H1 (cell line): ENCODE measurements at regions not wholly inside any gene's neighbourhood (a gene's known extent, or its start where the extent isn't known, plus 50 kb on each side); places are given as distances from the start of the nearest gene placed in this dataset.

Experiments used
- CTCF ChIA-PET: fragments of 300-600 bp; sonication (Branson Sonifier 250); formaldehyde crosslinking; loops from one replicate; lab custom pipeline; 2021; ENCODE audit not compliant: partially characterized antibody; lab: Charles Lee
- POLR2A ChIA-PET: fragments of 300-600 bp; sonication (Branson Sonifier 250); formaldehyde crosslinking; loops from one replicate; lab custom pipeline; 2021; ENCODE audit warnings: inconsistent platforms; ENCODE audit not compliant: partially characterized antibody; lab: Charles Lee
- DNase-seq, 2 experiments: peaks; one replicate each; pipeline versions ENCODE4 v3.0.0 to v3.0.0-alpha.2; 2010 to 2022; ENCODE audit warnings: low spot score in 2 of 2, low read depth in 1 of 2, mixed read lengths in 1 of 2
- FAIRE-seq: peaks from 2 replicates; lab custom pipeline; 2011; peaks lifted over from hg19 to GRCh38; lab: Jason Lieb, UNC
- H2AFZ ChIP-seq: 2 replicates; pipeline ENCODE4 v1.8.1; 2012; ENCODE audit warnings: low read length, inconsistent platforms
- H2AK5ac ChIP-seq: 2 replicates; pipeline ENCODE4 v1.6.1; 2013; ENCODE audit warnings: low read depth, low read length
- H2BK120ac ChIP-seq: replicated peaks from 2 replicates; pipeline ENCODE3; 2013; ENCODE audit warnings: low read depth, low read length, inconsistent platforms
- H2BK12ac ChIP-seq: 2 replicates; pipeline ENCODE4 v1.6.1; 2013; ENCODE audit warnings: low read depth, low read length
- H2BK15ac ChIP-seq: 2 replicates; pipeline ENCODE4 v1.6.1; 2013; ENCODE audit warnings: low read length
- H2BK20ac ChIP-seq: 2 replicates; pipeline ENCODE4 v1.6.1; 2013; ENCODE audit warnings: low read length
- H2BK5ac ChIP-seq: 2 replicates; pipeline ENCODE4 v1.6.1; 2013; ENCODE audit warnings: low read depth, low read length
- H3K14ac ChIP-seq: 2 replicates; pipeline ENCODE4 v1.6.1; 2013; ENCODE audit warnings: inconsistent platforms; ENCODE audit not compliant: insufficient read length
- H3K18ac ChIP-seq: 2 replicates; pipeline ENCODE4 v1.6.1; 2013; ENCODE audit warnings: low read length; ENCODE audit errors: extremely low read depth
- H3K23ac ChIP-seq: 2 replicates; pipeline ENCODE4 v1.6.1; 2013; ENCODE audit warnings: inconsistent platforms; ENCODE audit not compliant: insufficient read length
- H3K23me2 ChIP-seq: 2 replicates; pipeline ENCODE4 v1.6.1; 2013; ENCODE audit warnings: low read depth, low read length
- H3K27ac ChIP-seq: 2 replicates; pipeline ENCODE4 v1.6.1; 2011; ENCODE audit warnings: low read depth, low read length, inconsistent platforms
- H3K27me3 ChIP-seq, 4 experiments: replicated peaks in 1 of 4; 1 replicate in 1 of 4; 2 replicates in 3 of 4; pipeline versions ENCODE4 v1.6.1 to v1.8.1; 2011 to 2013; ENCODE audit warnings: low read length in 3 of 4, mild to moderate bottlenecking in 3 of 4, inconsistent platforms in 2 of 4, mixed read lengths in 2 of 4, moderate library complexity in 1 of 4; ENCODE audit not compliant: control insufficient read depth in 3 of 4, insufficient read depth in 3 of 4; ENCODE audit errors: extremely low read depth in 1 of 4
- H3K36me3 ChIP-seq, 4 experiments: 2 replicates each; pipeline versions ENCODE4 v1.6.1 to v1.8.1; 2011 to 2013; ENCODE audit warnings: mild to moderate bottlenecking in 4 of 4, low read length in 3 of 4, moderate library complexity in 2 of 4, control low read depth in 1 of 4, inconsistent platforms in 1 of 4; ENCODE audit not compliant: insufficient read depth in 4 of 4, control insufficient read depth in 2 of 4
- H3K4ac ChIP-seq: replicated peaks from 2 replicates; pipeline ENCODE3; 2013; ENCODE audit warnings: low read length, low read depth, mixed read lengths, inconsistent platforms; ENCODE audit not compliant: insufficient read length
- H3K4me1 ChIP-seq, 4 experiments: replicated peaks in 1 of 4; 1 replicate in 1 of 4; 2 replicates in 3 of 4; pipeline versions ENCODE4 v1.6.1 to v1.8.1; 2011 to 2013; ENCODE audit warnings: low read length in 3 of 4, inconsistent platforms in 2 of 4, mixed read lengths in 1 of 4; ENCODE audit not compliant: insufficient read depth in 4 of 4, control insufficient read depth in 3 of 4
- H3K4me2 ChIP-seq, 2 experiments: 2 replicates each; pipeline versions ENCODE4 v1.6.1 to v1.8.1; 2011 to 2013; ENCODE audit warnings: low read depth in 2 of 2, low read length in 2 of 2, control low read depth in 1 of 2, inconsistent platforms in 1 of 2, mild to moderate bottlenecking in 1 of 2; ENCODE audit not compliant: insufficient read depth in 1 of 2
- H3K4me3 ChIP-seq, 4 experiments: fragments of 200-600, 300-600 bp in 1 of 4; sonication (generic), shearing (Covaris generic), sonication (Bioruptor Twin) in 1 of 4; 2 replicates each; pipeline versions ENCODE4 v1.5.1 to v1.8.1; 2011 to 2016; ENCODE audit warnings: low read length in 4 of 4, low read depth in 3 of 4, control low read depth in 2 of 4, inconsistent platforms in 2 of 4, mild to moderate bottlenecking in 2 of 4, mixed read lengths in 1 of 4, moderate library complexity in 1 of 4; ENCODE audit not compliant: insufficient read depth in 2 of 4; ENCODE audit errors: extremely low read depth in 1 of 4
- H3K56ac ChIP-seq: replicated peaks from 2 replicates; pipeline ENCODE3; 2013; ENCODE audit warnings: low read depth, mild to moderate bottlenecking, mixed read lengths, low read length, inconsistent platforms; ENCODE audit not compliant: insufficient read length
- H3K79me1 ChIP-seq: 2 replicates; pipeline ENCODE4 v1.6.1; 2013; ENCODE audit warnings: low read depth, low read length, control low read depth
- H3K79me2 ChIP-seq, 2 experiments: 2 replicates each; pipeline versions ENCODE4 v1.6.1 to v1.8.1; 2012 to 2013; ENCODE audit warnings: low read length in 2 of 2, mild to moderate bottlenecking in 2 of 2, inconsistent platforms in 1 of 2; ENCODE audit not compliant: insufficient read depth in 2 of 2, control insufficient read depth in 1 of 2
- H3K9ac ChIP-seq, 4 experiments: replicated peaks in 1 of 4; 1 replicate in 1 of 4; 2 replicates in 3 of 4; pipeline versions ENCODE4 v1.6.1 to v1.8.1; 2011 to 2013; ENCODE audit warnings: low read depth in 3 of 4, low read length in 3 of 4, control low read depth in 2 of 4, mild to moderate bottlenecking in 2 of 4, moderate library complexity in 2 of 4, inconsistent platforms in 1 of 4; ENCODE audit errors: extremely low read depth in 1 of 4
- H3K9me3 ChIP-seq, 2 experiments: 2 replicates each; pipeline versions ENCODE4 v1.6.1 to v1.8.1; 2012 to 2013; ENCODE audit warnings: mild to moderate bottlenecking in 2 of 2, moderate library complexity in 2 of 2, control low read depth in 1 of 2, inconsistent platforms in 1 of 2, low read depth in 1 of 2, low read length in 1 of 2, mixed read lengths in 1 of 2; ENCODE audit not compliant: insufficient read depth in 2 of 2
- H4K20me1 ChIP-seq, 2 experiments: replicated peaks in 1 of 2; 2 replicates each; pipeline versions ENCODE3 to v1.8.1; 2011 to 2013; ENCODE audit warnings: inconsistent platforms in 2 of 2, low read length in 2 of 2, mild to moderate bottlenecking in 1 of 2; ENCODE audit not compliant: insufficient read depth in 2 of 2, control insufficient read depth in 1 of 2
- H4K5ac ChIP-seq: 2 replicates; pipeline ENCODE4 v1.6.1; 2013; ENCODE audit warnings: low read length, low read depth, mixed read lengths, inconsistent platforms; ENCODE audit not compliant: insufficient read length
- H4K8ac ChIP-seq: 2 replicates; pipeline ENCODE4 v1.8.0; 2013; ENCODE audit warnings: mild to moderate bottlenecking, moderate library complexity, low read length, inconsistent platforms; ENCODE audit not compliant: insufficient read depth; ENCODE audit errors: extremely low read depth
- H4K91ac ChIP-seq: replicated peaks from 2 replicates; pipeline ENCODE3; 2013; ENCODE audit warnings: low read length, mixed read lengths, inconsistent platforms; ENCODE audit not compliant: insufficient read length
- CHD2 ChIP-seq: IDR thresholded peaks from 2 replicates; pipeline ENCODE4 v1.6.1; 2012; ENCODE audit warnings: low read length, improper control_type of control experiment
- NANOG ChIP-seq: IDR thresholded peaks from 2 replicates; pipeline ENCODE4 v1.6.1; 2011; ENCODE audit warnings: low read length, low read depth, mild to moderate bottlenecking, inconsistent platforms; ENCODE audit not compliant: insufficient read depth, poor library complexity, severe bottlenecking
- POLR2A ChIP-seq, 2 experiments: IDR thresholded peaks; 1 replicate in 1 of 2; 2 replicates in 1 of 2; pipeline ENCODE4 v1.6.1; 2011; ENCODE audit warnings: low read depth in 2 of 2, low read length in 2 of 2, mild to moderate bottlenecking in 2 of 2; ENCODE audit errors: control extremely low read depth in 1 of 2
- POU5F1 ChIP-seq: IDR thresholded peaks from 2 replicates; pipeline ENCODE4 v1.6.1; 2011; ENCODE audit warnings: low read depth, mild to moderate bottlenecking, low read length, moderate library complexity
- WGBS, 2 experiments: shearing (Covaris generic) in 1 of 2; methylation state at CpG; one replicate each; pipeline versions ENCODE4 v1.1.6 to v1.1.7; 2013 to 2015; ENCODE audit warnings: low lambda C conversion rate in 2 of 2, mixed read lengths in 2 of 2, inconsistent platforms in 1 of 2, low coverage in 1 of 2, missing lambda C conversion rate in 1 of 2; ENCODE audit not compliant: insufficient replicate concordance in 2 of 2, insufficient coverage in 1 of 2, insufficient read length in 1 of 2; ENCODE audit errors: extremely low coverage in 1 of 2, missing lambda C conversion rate in 1 of 2; 5-methylcytosine and 5-hydroxymethylcytosine counted together

GRCh38 chr2:129716781-129717559 lies 262.5 kb upstream of the RAB6C start:
- H3K79me1 ChIP-seq = no peaks in the 10 kb centered on the region
- H3K27ac ChIP-seq = no peak overlapping the region
- H3K79me2 ChIP-seq = no peaks in the 10 kb centered on the region
- no peaks in the 10 kb centered on the region for H3K23me2 ChIP-seq
- POLR2A ChIA-PET = no interaction called here
- no peak overlapping the region; the same call in 1 of the 2 replicates for H2BK12ac ChIP-seq
- peaks cover 2 to 9% (median 7%) of the 10 kb centered on the region in 4 experiments; a peak in 5 of 7 replicates for H3K4me1 ChIP-seq
- no peaks in the 10 kb centered on the region for H3K9me3 ChIP-seq
- H3K27me3 ChIP-seq = no peaks in the 10 kb centered on the region
- CTCF ChIA-PET = interaction anchor here (0.6 to 2.2 kb wide), 6 partner anchors 8 to 183 kb away, joined by 3 to 7 read pairs (median 4); no protein-coding TSS in a partner anchor
- H3K23ac ChIP-seq = no peak overlapping the region
- peak overlapping the region; percentile 49 for H2BK20ac ChIP-seq
- no peak overlapping the region for H4K5ac ChIP-seq
- no peak overlapping the region; the same call in 1 of the 2 replicates for H4K8ac ChIP-seq
- no peak overlapping the region for H2BK120ac ChIP-seq
- H3K56ac ChIP-seq = no peak overlapping the region
- no peak overlapping the region for H4K91ac ChIP-seq
- peak overlapping the region; percentile 77; the same call in 1 of the 2 replicates for H2BK15ac ChIP-seq
- peak in 1 of 2 experiments; percentile 43 for DNase-seq
- no peak overlapping the region for H3K4me3 ChIP-seq
- no peaks in the 10 kb centered on the region for H4K20me1 ChIP-seq
- no peak for TF ChIP-seq CHD2
- no peak for TF ChIP-seq POU5F1
- no peak for TF ChIP-seq POLR2A (IDR thresholded peaks at IDR 0.05; ENCODE audit: control extremely low read depth in 1 of 2, low read depth in 2 of 2, low read length in 2 of 2)
- peak; percentile 26 for TF ChIP-seq NANOG
- TF ChIP-seq, all 59 proteins: peak for 1
- no peak for FAIRE-seq
- Histone ChIP-seq H3K14ac (no peak overlapping the region), H3K18ac (no peak overlapping the region), H3K4me2 (no peak overlapping the region; a peak in 1 of 4 replicates), H3K4ac (no peak overlapping the region), H2AFZ (no peak overlapping the region), H3K9ac (no peak overlapping the region), H2BK5ac (no peak overlapping the region), H3K36me3 (no peaks in the 10 kb centered on the region), H2AK5ac (peak overlapping the region; percentile 43; the same call in 1 of the 2 replicates)
- WGBS, 2 experiments = 85% methylated on average over 12 of the region's 12 CpGs; no CpG with 5 or more reads in 1 of the 2 experiments
